Fibroblast of mammary gland (primary cell): ENCODE measurements at regions not wholly inside any gene's neighbourhood (a gene's known extent, or its start where the extent isn't known, plus 50 kb on each side); places are given as distances from the start of the nearest gene placed in this dataset.

ENCODE experiments used
- DNase-seq: peaks from one replicate; pipeline ENCODE4 v3.0.0-alpha.2; 2010; ENCODE audit warnings: low read depth
- H3K4me3 ChIP-seq: 2 replicates; pipeline ENCODE4 v1.5.1; 2011; ENCODE audit warnings: low read depth, mild to moderate bottlenecking, low read length, moderate library complexity; ENCODE audit not compliant: control insufficient read depth
- CTCF ChIP-seq: conservative IDR thresholded peaks from 2 replicates; pipeline ENCODE4 v1.5.1; 2011; ENCODE audit warnings: low read depth, low read length, inconsistent platforms; ENCODE audit not compliant: control insufficient read depth, insufficient read depth

- H3K4me3 ChIP-seq = no peak overlapping the region
- DNase-seq = peak; percentile 68
- no peak for TF ChIP-seq CTCF
These were observed 436.2 kb upstream of the FLRT2 start for GRCh38 chr14:85093631-85094330.

- no peak for TF ChIP-seq CTCF
- DNase-seq = no peak
- no peak overlapping the region for H3K4me3 ChIP-seq
These were observed 427.4 kb upstream of the FLRT2 start for GRCh38 chr14:85102591-85102990.

GRCh38 chr14:85106506-85106905, 423.4 kb upstream of the FLRT2 start:
- TF ChIP-seq CTCF = no peak
- H3K4me3 ChIP-seq = no peak overlapping the region
- DNase-seq = no peak

GRCh38 chr14:85112762-85113161, 417.2 kb upstream of the FLRT2 start:
- no peak for DNase-seq
- no peak overlapping the region for H3K4me3 ChIP-seq
- TF ChIP-seq CTCF = no peak

GRCh38 chr14:85115921-85116320, 414.0 kb upstream of the FLRT2 start:
- no peak for TF ChIP-seq CTCF
- no peak for DNase-seq
- no peak overlapping the region for H3K4me3 ChIP-seq

GRCh38 chr14:85118274-85118673, 411.7 kb upstream of the FLRT2 start:
- no peak for TF ChIP-seq CTCF
- no peak for DNase-seq
- no peak overlapping the region for H3K4me3 ChIP-seq

- TF ChIP-seq CTCF = no peak
- DNase-seq = peak; percentile 56
- H3K4me3 ChIP-seq = no peak overlapping the region
These were observed 407.3 kb upstream of the FLRT2 start for GRCh38 chr14:85122690-85123089.
